Erythroblast (primary cell): ENCODE measurements at regions not wholly inside any gene's neighbourhood (a gene's known extent, or its start where the extent isn't known, plus 50 kb on each side); places are given as distances from the start of the nearest gene placed in this dataset.

Experiments used
- GATA1 ChIP-seq: IDR thresholded peaks from 2 replicates; pipeline ENCODE4 v1.6.1; 2011; ENCODE audit warnings: low read depth, mild to moderate bottlenecking, control low read depth, low read length, moderate library complexity
- POLR2A ChIP-seq: IDR thresholded peaks from 2 replicates; pipeline ENCODE4 v1.6.1; 2011; ENCODE audit warnings: mild to moderate bottlenecking, low read length

GRCh38 chr10:117488004-117488403 lies 54.5 kb upstream of the EMX2 start:
- TF ChIP-seq POLR2A (no peak), GATA1 (no peak)
